GM12878 (cell line): ENCODE measurements at regions not wholly inside any gene's neighbourhood (a gene's known extent, or its start where the extent isn't known, plus 50 kb on each side); places are given as distances from the start of the nearest gene placed in this dataset.
"Not testable (repeated sequence)": the region's sequence is repeated elsewhere in the genome, so short reads cannot be mapped to it uniquely, and the experiment has no call there.

Experiments
- ATAC-seq: fragments of 200-7000 bp; cut with Tn5 transposase; 3 replicates; pipeline ENCODE4 v1.9.1; 2020; ENCODE audit warnings: mild to moderate bottlenecking, moderate library complexity
- BruUV-seq: library from RNA; stranded (reverse); fragments of 400-500 nt; replicated peaks from 2 replicates; lab custom pipeline; 2021; lab: Mats Ljungman, UMichigan
- CTCF ChIA-PET: fragments of 300-600 bp; sonication (Branson Sonifier 250); formaldehyde crosslinking; extraction: SDS; loops from one replicate; lab custom pipeline; 2021; ENCODE audit warnings: inconsistent platforms; lab: Yijun Ruan, JAX
- POLR2A ChIA-PET: fragments of 350-600 bp; formaldehyde crosslinking; extraction: SDS; loops from one replicate; lab custom pipeline; 2021; ENCODE audit warnings: inconsistent platforms; lab: Charles Lee
- RAD21 ChIA-PET: fragments of 300-600 bp; sonication (Branson Sonifier 250); formaldehyde crosslinking; loops from one replicate; lab custom pipeline; 2023; ENCODE audit warnings: antibody characterized with exemption; ENCODE audit not compliant: unreplicated experiment; lab: Charles Lee
- SMC1A ChIA-PET: fragments of 300-600 bp; sonication (Branson Sonifier 250); formaldehyde crosslinking; loops from one replicate; lab custom pipeline; 2023; ENCODE audit not compliant: unreplicated experiment, uncharacterized antibody; lab: Charles Lee
- DNase-seq: peaks from one replicate; pipeline ENCODE4 v3.0.0-alpha.2; 2011; ENCODE audit warnings: low read depth, low spot score
- FAIRE-seq: peaks from 3 replicates; lab custom pipeline; 2011; peaks lifted over from hg19 to GRCh38; lab: Jason Lieb, UNC
- H2AFZ ChIP-seq: 2 replicates; pipeline ENCODE4 v1.6.0; 2011; ENCODE audit warnings: low read depth, low read length, control low read depth; ENCODE audit not compliant: control insufficient read depth
- H3K27ac ChIP-seq: 2 replicates; pipeline ENCODE4 v1.5.1; 2011; ENCODE audit warnings: control low read depth; ENCODE audit not compliant: control insufficient read depth, insufficient read depth
- H3K27me3 ChIP-seq, 2 experiments: replicated peaks in 1 of 2; 2 replicates each; pipeline versions ENCODE4 v1.6.0 to v1.6.1; 2011; ENCODE audit warnings: low read length in 1 of 2; ENCODE audit not compliant: control insufficient read depth in 2 of 2, insufficient read depth in 2 of 2
- H3K36me3 ChIP-seq, 2 experiments: 2 replicates each; pipeline ENCODE4 v1.5.1; 2011; ENCODE audit warnings: low read length in 1 of 2; ENCODE audit not compliant: control insufficient read depth in 2 of 2, insufficient read depth in 2 of 2
- H3K4me1 ChIP-seq: 2 replicates; pipeline ENCODE4 v1.6.1; 2011; ENCODE audit warnings: mild to moderate bottlenecking, low read length, moderate library complexity, mixed read lengths; ENCODE audit not compliant: control insufficient read depth, insufficient read depth
- H3K4me2 ChIP-seq: 2 replicates; pipeline ENCODE4 v1.6.0; 2011; ENCODE audit warnings: control low read depth; ENCODE audit not compliant: control insufficient read depth, insufficient read depth
- H3K4me3 ChIP-seq: fragments of 200-600 bp; sonication (generic); 2 replicates; pipeline ENCODE4 v1.5.1; 2016
- H3K79me2 ChIP-seq: 2 replicates; pipeline ENCODE4 v1.6.0; 2011; ENCODE audit warnings: low read length; ENCODE audit not compliant: control insufficient read depth, insufficient read depth
- H3K9ac ChIP-seq: 2 replicates; pipeline ENCODE4 v1.8.0; 2011; ENCODE audit warnings: low read length, control low read depth, mixed read lengths; ENCODE audit not compliant: control insufficient read depth, insufficient read depth
- H3K9me3 ChIP-seq: replicated peaks from 3 replicates; pipeline ENCODE4 v1.5.1; 2011; ENCODE audit warnings: mild to moderate bottlenecking, low read length; ENCODE audit not compliant: control insufficient read depth, insufficient read depth
- H4K20me1 ChIP-seq: 2 replicates; pipeline ENCODE4 v1.6.0; 2011; ENCODE audit not compliant: control insufficient read depth, insufficient read depth
- ATF3 ChIP-seq: IDR thresholded peaks from 2 replicates; pipeline ENCODE4 v1.6.1; 2011; ENCODE audit warnings: low read depth, mild to moderate bottlenecking, low read length, moderate library complexity, borderline replicate concordance; ENCODE audit errors: extremely low read depth
- RBBP5 ChIP-seq: fragments of 200-600 bp; sonication (generic); conservative IDR thresholded peaks from 2 replicates; pipeline ENCODE4 v1.6.1; 2016
- STAT1 ChIP-seq: fragments of 450-650 bp; conservative IDR thresholded peaks from 2 replicates; pipeline ENCODE4 v1.6.1; 2014; ENCODE audit warnings: antibody characterized with exemption, mild to moderate bottlenecking
- YBX1 ChIP-seq: fragments of 450-650 bp; IDR thresholded peaks from 2 replicates; pipeline ENCODE4 v1.6.1; 2016; ENCODE audit warnings: antibody characterized with exemption
- WGBS: methylation state at CpG from one replicate; pipeline ENCODE4 v1.1.6; 2016; ENCODE audit warnings: low lambda C conversion rate; ENCODE audit not compliant: insufficient replicate concordance, insufficient coverage; ENCODE audit errors: missing lambda C conversion rate; 5-methylcytosine and 5-hydroxymethylcytosine counted together
- in situ Hi-C: fragments of 300-500 bp; cut with MboI; formaldehyde crosslinking; loops from 9 replicates; pipeline ENCODE4 v1.14.3; 2018; ENCODE audit warnings: mixed read lengths
- intact Hi-C: fragments of 100-400 bp; cut with micrococcal nuclease; formaldehyde crosslinking; loops from one replicate; pipeline ENCODE4 v1.14.2; 2022; ENCODE audit not compliant: unreplicated experiment
- TF ChIP-seq, protein P1 (sequence below): IDR thresholded peaks from 2 replicates; pipeline ENCODE4 v1.6.1; 2012; ENCODE audit warnings: low read depth, low read length, improper control_type of control experiment
- TF ChIP-seq, protein P2 (sequence below): fragments of 450-650 bp; IDR thresholded peaks from 2 replicates; pipeline ENCODE4 v1.6.1; 2018; ENCODE audit warnings: borderline replicate concordance, mild to moderate bottlenecking; ENCODE audit not compliant: partially characterized antibody

DNA sequence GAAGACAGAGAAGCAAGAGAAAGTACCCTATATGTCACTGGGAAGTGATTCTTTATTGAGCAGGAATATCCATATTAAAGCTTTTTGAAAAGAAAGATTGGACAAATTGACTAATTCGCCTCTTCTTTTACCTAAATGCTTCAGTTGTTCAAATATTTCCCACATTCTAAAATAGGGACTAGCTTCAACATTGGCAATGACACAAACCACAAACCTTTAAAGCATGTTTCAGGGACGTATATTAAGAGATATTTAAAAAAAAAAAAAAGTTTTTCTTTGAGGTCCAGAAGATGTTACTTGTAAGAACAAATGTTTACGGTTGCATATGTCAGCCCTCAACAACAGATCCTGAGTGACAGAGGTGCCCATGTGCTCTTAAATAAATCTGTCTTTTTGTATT, 235.0 kb upstream of the NFIA start:
- no peak overlapping the region for H3K4me2 ChIP-seq
- intact Hi-C loops (no loop called here), in situ Hi-C loops (no loop called here)
- no TSS peak for BruUV-seq
- CTCF ChIA-PET = interaction anchor here (0.7 to 1.3 kb wide), 2 partner anchors 9 to 19 kb away, joined by 3 read pairs; no protein-coding TSS in a partner anchor
- no peak overlapping the region for H2AFZ ChIP-seq
- no peaks in the 10 kb centered on the region for H3K27me3 ChIP-seq
- TF ChIP-seq, protein P1, sequence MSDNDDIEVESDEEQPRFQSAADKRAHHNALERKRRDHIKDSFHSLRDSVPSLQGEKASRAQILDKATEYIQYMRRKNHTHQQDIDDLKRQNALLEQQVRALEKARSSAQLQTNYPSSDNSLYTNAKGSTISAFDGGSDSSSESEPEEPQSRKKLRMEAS = no peak
- TF ChIP-seq YBX1 (no peak), STAT1 (no peak), ATF3 (no peak), RBBP5 (no peak)
- TF ChIP-seq, protein P2, sequence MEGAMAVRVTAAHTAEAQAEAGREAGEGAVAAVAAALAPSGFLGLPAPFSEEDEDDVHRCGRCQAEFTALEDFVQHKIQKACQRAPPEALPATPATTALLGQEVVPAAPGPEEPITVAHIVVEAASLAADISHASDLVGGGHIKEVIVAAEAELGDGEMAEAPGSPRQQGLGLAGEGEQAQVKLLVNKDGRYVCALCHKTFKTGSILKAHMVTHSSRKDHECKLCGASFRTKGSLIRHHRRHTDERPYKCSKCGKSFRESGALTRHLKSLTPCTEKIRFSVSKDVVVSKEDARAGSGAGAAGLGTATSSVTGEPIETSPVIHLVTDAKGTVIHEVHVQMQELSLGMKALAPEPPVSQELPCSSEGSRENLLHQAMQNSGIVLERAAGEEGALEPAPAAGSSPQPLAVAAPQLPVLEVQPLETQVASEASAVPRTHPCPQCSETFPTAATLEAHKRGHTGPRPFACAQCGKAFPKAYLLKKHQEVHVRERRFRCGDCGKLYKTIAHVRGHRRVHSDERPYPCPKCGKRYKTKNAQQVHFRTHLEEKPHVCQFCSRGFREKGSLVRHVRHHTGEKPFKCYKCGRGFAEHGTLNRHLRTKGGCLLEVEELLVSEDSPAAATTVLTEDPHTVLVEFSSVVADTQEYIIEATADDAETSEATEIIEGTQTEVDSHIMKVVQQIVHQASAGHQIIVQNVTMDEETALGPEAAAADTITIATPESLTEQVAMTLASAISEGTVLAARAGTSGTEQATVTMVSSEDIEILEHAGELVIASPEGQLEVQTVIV = no peak
- no peak overlapping the region for H3K9ac ChIP-seq
- WGBS = 19% methylated on average over 3 of the region's 3 CpGs
- SMC1A ChIA-PET = no interaction called here
- DNase-seq (no peak), FAIRE-seq (no peak), ATAC-seq (no peak)
- H3K79me2 ChIP-seq = no peaks in the 10 kb centered on the region
- no peaks in the 10 kb centered on the region for H3K36me3 ChIP-seq
- H3K27ac ChIP-seq = no peak overlapping the region
- RAD21 ChIA-PET = no interaction called here
- no peak overlapping the region for H3K4me3 ChIP-seq
- H3K4me1 ChIP-seq = no peaks in the 10 kb centered on the region
- no peaks in the 10 kb centered on the region for H3K9me3 ChIP-seq
- no peaks in the 10 kb centered on the region for H4K20me1 ChIP-seq
- POLR2A ChIA-PET = no interaction called here

GRCh38 chr1:60845659-60846058, 236.7 kb upstream of the NFIA start:
- BruUV-seq, ATAC-seq, H3K4me3 ChIP-seq, H3K36me3 ChIP-seq, H3K4me2 ChIP-seq, H3K4me1 ChIP-seq, in situ Hi-C loops, H3K9ac ChIP-seq, FAIRE-seq, DNase-seq, RAD21 ChIA-PET, POLR2A ChIA-PET, H4K20me1 ChIP-seq, H3K27me3 ChIP-seq, H3K27ac ChIP-seq, H2AFZ ChIP-seq, H3K79me2 ChIP-seq, intact Hi-C loops, H3K9me3 ChIP-seq: not testable (repeated sequence)
- WGBS = 47% methylated on average over 3 of the region's 3 CpGs
- CTCF ChIA-PET = interaction anchor here (1.0 kb wide), 1 partner anchor 197 kb away, joined by 3 read pairs; no protein-coding TSS in a partner anchor
- SMC1A ChIA-PET = interaction anchor here (0.5 kb wide), 1 partner anchor 822 kb away, joined by 3 read pairs; no protein-coding TSS in a partner anchor
